ENCODE measurements at regions not wholly inside any gene's neighbourhood (a gene's known extent, or its start where the extent isn't known, plus 50 kb on each side); places are given as distances from the start of the nearest gene placed in this dataset.

- intact Hi-C loops (cut with DNase I, micrococcal nuclease), result no loop called here
- ATAC-seq (no peak), DNase-seq (no peak)
Observed at GRCh38 chr5:133662578-133662977, 50.2 kb upstream of the FSTL4 start.

All from left colon (tissue), 2 donors.